Body of pancreas (tissue), 4 donors: ENCODE measurements at regions not wholly inside any gene's neighbourhood (a gene's known extent, or its start where the extent isn't known, plus 50 kb on each side); places are given as distances from the start of the nearest gene placed in this dataset.

Experiments used
- CTCF ChIP-seq, 7 experiments: fragments of 450-650 bp in 4 of 7; fragments of 200-600 bp in 3 of 7; sonication (generic) in 3 of 7; IDR thresholded peaks; one replicate each; pipeline ENCODE4 v1.5.1; 2016 to 2019; ENCODE audit warnings: antibody characterized with exemption in 7 of 7
- POLR2A ChIP-seq, 3 donors: fragments of 450-650 bp; IDR thresholded peaks; one replicate each; pipeline ENCODE4 v1.6.1; 2016; ENCODE audit warnings: antibody characterized with exemption in 3 of 3, mild to moderate bottlenecking in 2 of 3

GRCh38 chr21:18518054-18518481, 114.5 kb upstream of the TMPRSS15 start:
- TF ChIP-seq POLR2A (IDR thresholded peaks at IDR 0.05) (no peak), CTCF (IDR thresholded peaks at IDR 0.05) (no peak)
